ENCODE measurements at regions not wholly inside any gene's neighbourhood (a gene's known extent, or its start where the extent isn't known, plus 50 kb on each side); places are given as distances from the start of the nearest gene placed in this dataset.

GRCh38 chr2:220528180-220528675, 900.8 kb downstream of the SLC4A3 start:
- H3K27me3 Mint-ChIP-seq: no peaks in the 10 kb centered on the region
- H3K9me3 Mint-ChIP-seq: peaks cover 3 to 25% (median 6%) of the 10 kb centered on the region in 7 donors
- DNase-seq: no peak
- H3K4me3 Mint-ChIP-seq: no peak overlapping the region
- H3K27ac Mint-ChIP-seq: no peak overlapping the region
- no peaks in the 10 kb centered on the region for H3K36me3 Mint-ChIP-seq
- no peaks in the 10 kb centered on the region for H3K4me1 Mint-ChIP-seq
- ATAC-seq (ENCODE audit: low read depth in 2 of 2): no peak

- Mint-ChIP-seq H3K27ac (no peak overlapping the region), H3K4me1 (no peaks in the 10 kb centered on the region), H3K27me3 (no peaks in the 10 kb centered on the region), H3K9me3 (peaks cover 6 to 35% (median 13%) of the 10 kb centered on the region in 7 donors), H3K36me3 (no peaks in the 10 kb centered on the region), H3K4me3 (no peak overlapping the region)
- DNase-seq: no peak
- no peak for ATAC-seq (ENCODE audit: low read depth in 2 of 2)
Measured at GRCh38 chr2:220531216-220531615, 903.8 kb downstream of the SLC4A3 start.

- no peak for ATAC-seq (ENCODE audit: low read depth in 2 of 2)
- Mint-ChIP-seq H3K27me3 (no peaks in the 10 kb centered on the region), H3K36me3 (no peaks in the 10 kb centered on the region), H3K4me1 (no peaks in the 10 kb centered on the region), H3K4me3 (no peak overlapping the region), H3K9me3 (peaks cover 6 to 30% (median 13%) of the 10 kb centered on the region in 7 donors), H3K27ac (no peak overlapping the region)
- DNase-seq: no peak
Measured at GRCh38 chr2:220533485-220533884, 906.1 kb downstream of the SLC4A3 start.

GRCh38 chr2:220539481-220539880, 912.1 kb downstream of the SLC4A3 start:
- Mint-ChIP-seq H3K36me3 (no peaks in the 10 kb centered on the region), H3K27ac (no peak overlapping the region), H3K4me1 (no peaks in the 10 kb centered on the region), H3K9me3 (peaks cover 0 to 19% (median 9%) of the 10 kb centered on the region in 7 donors), H3K4me3 (no peak overlapping the region), H3K27me3 (no peaks in the 10 kb centered on the region)
- ATAC-seq (ENCODE audit: low read depth in 2 of 2) (no peak), DNase-seq (no peak)

- Mint-ChIP-seq H3K9me3 (peaks cover 0 to 14% (median 6%) of the 10 kb centered on the region in 7 donors), H3K4me1 (no peaks in the 10 kb centered on the region), H3K4me3 (no peak overlapping the region), H3K27ac (no peak overlapping the region), H3K36me3 (no peaks in the 10 kb centered on the region), H3K27me3 (no peaks in the 10 kb centered on the region)
- ATAC-seq (ENCODE audit: low read depth in 2 of 2) (no peak), DNase-seq (no peak)
Measured at GRCh38 chr2:220544049-220544448, 916.6 kb downstream of the SLC4A3 start.

GRCh38 chr2:220550995-220551700, 923.7 kb downstream of the SLC4A3 start:
- H3K27ac Mint-ChIP-seq: no peak overlapping the region

GRCh38 chr2:220552790-220553535, 925.5 kb downstream of the SLC4A3 start:
- Mint-ChIP-seq H3K9me3 (peaks cover 0 to 2% (median 0%) of the 10 kb centered on the region in 7 donors), H3K27ac (no peak overlapping the region), H3K36me3 (no peaks in the 10 kb centered on the region), H3K27me3 (no peaks in the 10 kb centered on the region), H3K4me1 (no peaks in the 10 kb centered on the region), H3K4me3 (peak overlapping the region in 1 of 8 donors; percentile 15)
- DNase-seq (no peak), ATAC-seq (ENCODE audit: low read depth in 2 of 2) (no peak)

More at GRCh38 chr2:220550995-220551700, 923.7 kb downstream of the SLC4A3 start:
- H3K36me3 Mint-ChIP-seq: no peaks in the 10 kb centered on the region
- H3K4me1 Mint-ChIP-seq: no peaks in the 10 kb centered on the region
- no peak for DNase-seq
- H3K9me3 Mint-ChIP-seq: peaks cover 0 to 10% (median 0%) of the 10 kb centered on the region in 7 donors
- no peak for ATAC-seq (ENCODE audit: low read depth in 2 of 2)
- no peak overlapping the region for H3K4me3 Mint-ChIP-seq
- H3K27me3 Mint-ChIP-seq: no peaks in the 10 kb centered on the region

- Mint-ChIP-seq H3K4me3 (no peak overlapping the region), H3K4me1 (no peaks in the 10 kb centered on the region), H3K27me3 (no peaks in the 10 kb centered on the region), H3K27ac (no peak overlapping the region), H3K9me3 (peaks cover 0 to 9% (median 5%) of the 10 kb centered on the region in 7 donors), H3K36me3 (no peaks in the 10 kb centered on the region)
- DNase-seq: no peak
- no peak for ATAC-seq (ENCODE audit: low read depth in 2 of 2)
Measured at GRCh38 chr2:220555961-220556630, 928.7 kb downstream of the SLC4A3 start.

GRCh38 chr2:220556658-220557057, 929.2 kb downstream of the SLC4A3 start:
- Mint-ChIP-seq H3K4me1 (no peaks in the 10 kb centered on the region), H3K9me3 (peaks cover 0 to 9% (median 5%) of the 10 kb centered on the region in 7 donors), H3K27me3 (no peaks in the 10 kb centered on the region), H3K36me3 (no peaks in the 10 kb centered on the region), H3K4me3 (no peak overlapping the region), H3K27ac (peak overlapping the region in 1 of 6 donors; percentile 32)
- DNase-seq (no peak), ATAC-seq (ENCODE audit: low read depth in 2 of 2) (no peak)

- H3K27ac Mint-ChIP-seq: no peak overlapping the region
- peaks cover 0 to 9% (median 5%) of the 10 kb centered on the region in 7 donors for H3K9me3 Mint-ChIP-seq
- H3K36me3 Mint-ChIP-seq: no peaks in the 10 kb centered on the region
- ATAC-seq (ENCODE audit: low read depth in 2 of 2) (no peak), DNase-seq (no peak)
- no peaks in the 10 kb centered on the region for H3K4me1 Mint-ChIP-seq
- H3K4me3 Mint-ChIP-seq: no peak overlapping the region
- no peaks in the 10 kb centered on the region for H3K27me3 Mint-ChIP-seq
Measured at GRCh38 chr2:220560192-220560591, 932.8 kb downstream of the SLC4A3 start.

GRCh38 chr2:220562375-220563140, 935.1 kb downstream of the SLC4A3 start:
- Mint-ChIP-seq H3K27me3 (no peaks in the 10 kb centered on the region), H3K36me3 (no peaks in the 10 kb centered on the region), H3K4me3 (no peak overlapping the region), H3K4me1 (no peaks in the 10 kb centered on the region), H3K27ac (no peak overlapping the region), H3K9me3 (peaks cover 0 to 9% (median 5%) of the 10 kb centered on the region in 7 donors)
- DNase-seq (no peak), ATAC-seq (ENCODE audit: low read depth in 2 of 2) (no peak)

- no peak overlapping the region for H3K4me3 Mint-ChIP-seq
- DNase-seq: no peak
- H3K27ac Mint-ChIP-seq: no peak overlapping the region
- H3K9me3 Mint-ChIP-seq: peaks cover 0 to 4% (median 0%) of the 10 kb centered on the region in 7 donors
- H3K4me1 Mint-ChIP-seq: no peaks in the 10 kb centered on the region
- ATAC-seq (ENCODE audit: low read depth in 2 of 2): no peak
- H3K27me3 Mint-ChIP-seq: no peaks in the 10 kb centered on the region
- H3K36me3 Mint-ChIP-seq: no peaks in the 10 kb centered on the region
Measured at GRCh38 chr2:220568296-220568695, 940.9 kb downstream of the SLC4A3 start.

Data from naive B cell (primary cell).